ENCODE measurements at regions not wholly inside any gene's neighbourhood (a gene's known extent, or its start where the extent isn't known, plus 50 kb on each side); places are given as distances from the start of the nearest gene placed in this dataset.

GRCh38 chr1:41978986-41979385, 60.3 kb upstream of the HIVEP3 start:
- Histone ChIP-seq H2AFZ (ENCODE audit: low read length) (no peak overlapping the region), H3K4ac (ENCODE audit: low read depth, low read length) (no peak overlapping the region), H2BK120ac (ENCODE audit: low read depth, low read length, poor library complexity, severe bottlenecking) (no peak overlapping the region), H3K27me3 (ENCODE audit: insufficient read depth, low read length) (no peaks in the 10 kb centered on the region), H4K20me1 (ENCODE audit: control insufficient read depth, insufficient read depth, insufficient read length) (no peaks in the 10 kb centered on the region), H3K79me2 (ENCODE audit: insufficient read depth, low read length) (no peaks in the 10 kb centered on the region), H3K4me2 (ENCODE audit: insufficient read depth, insufficient read length, low read length) (no peak overlapping the region), H3K9ac (ENCODE audit: extremely low read depth, insufficient read length, low read length) (no peak overlapping the region), H3K79me1 (ENCODE audit: insufficient read depth, low read depth, low read length, poor library complexity, severe bottlenecking) (no peaks in the 10 kb centered on the region), H2BK15ac (ENCODE audit: low read depth, low read length) (no peak overlapping the region), H3K27ac (ENCODE audit: insufficient read length, low read depth, low read length) (no peak overlapping the region), H2BK5ac (ENCODE audit: insufficient read length, low read length) (no peak overlapping the region), H4K5ac (ENCODE audit: insufficient read length, low read depth, low read length) (no peak overlapping the region), H2AK5ac (ENCODE audit: insufficient read length, low read length) (no peak overlapping the region), H3T11ph (ENCODE audit: low read length) (no peak overlapping the region), H3K23me2 (ENCODE audit: insufficient read length, low read depth, low read length, poor library complexity, severe bottlenecking) (no peaks in the 10 kb centered on the region), H4K8ac (replicated peaks; ENCODE audit: insufficient read length, low read depth, low read length) (no peak overlapping the region), H3K14ac (ENCODE audit: insufficient read depth, low read length) (no peak overlapping the region), H3K18ac (ENCODE audit: insufficient read length, low read depth, low read length) (no peak overlapping the region), H2BK12ac (ENCODE audit: insufficient read length, low read depth, low read length) (no peak overlapping the region), H3K56ac (ENCODE audit: insufficient read length, low read depth, low read length) (no peak overlapping the region), H3K23ac (ENCODE audit: insufficient read length, low read depth, low read length) (no peak overlapping the region), H4K91ac (ENCODE audit: insufficient read length, low read depth, low read length) (no peak overlapping the region), H3K4me1 (ENCODE audit: insufficient read depth, low read length) (peaks cover 3% of the 10 kb centered on the region; the same call in 1 of the 2 replicates), H3K9me3 (ENCODE audit: control insufficient read depth, low read depth, low read length) (no peaks in the 10 kb centered on the region), H2BK20ac (ENCODE audit: low read depth, low read length, poor library complexity, severe bottlenecking) (no peak overlapping the region)
- no peak for DNase-seq
- no peak overlapping the region for H3K27ac Mint-ChIP-seq
- peaks cover 14 to 15% of the 10 kb centered on the region in 2 experiments for H3K4me1 Mint-ChIP-seq
- no CpG with 5 or more reads among the region's 4 CpGs for WGBS (ENCODE audit: extremely low coverage, insufficient read length, low lambda C conversion rate)
- no peaks in the 10 kb centered on the region for H3K36me3 Mint-ChIP-seq (ENCODE audit: insufficient read depth in 1 of 3, low read depth in 3 of 3)
- H3K9me3 Mint-ChIP-seq = no peaks in the 10 kb centered on the region
- no peak for TF ChIP-seq CTCF (conservative IDR thresholded peaks at IDR 0.05)
- no peaks in the 10 kb centered on the region for H3K27me3 Mint-ChIP-seq (ENCODE audit: low read depth)
- no peak overlapping the region for H3K4me3 Mint-ChIP-seq

Data from H9 (cell line).